HK-2 (cell line): ENCODE measurements at regions not wholly inside any gene's neighbourhood (a gene's known extent, or its start where the extent isn't known, plus 50 kb on each side); places are given as distances from the start of the nearest gene placed in this dataset.

Experiments used
- DNase-seq: peaks from one replicate; pipeline ENCODE4 v3.0.0-alpha.2; 2018; ENCODE audit not compliant: unreplicated experiment

GRCh38 chr12:17540921-17541320 lies 549.1 kb downstream of the RERGL start:
- no peak for DNase-seq

- DNase-seq, result no peak
Measured at GRCh38 chr12:17528394-17528793, 561.6 kb downstream of the RERGL start.

GRCh38 chr12:17527021-17527420 lies 563.0 kb downstream of the RERGL start:
- DNase-seq, result no peak

GRCh38 chr12:17511369-17511768 lies 578.6 kb downstream of the RERGL start:
- DNase-seq, result no peak

- no peak for DNase-seq
Measured at GRCh38 chr12:17507336-17507735, 582.7 kb downstream of the RERGL start.

- DNase-seq, result no peak
Measured at GRCh38 chr12:17503742-17504141, 586.3 kb downstream of the RERGL start.

GRCh38 chr12:17489452-17489851 lies 600.5 kb downstream of the RERGL start:
- no peak for DNase-seq

GRCh38 chr12:17478908-17479673 lies 610.9 kb downstream of the RERGL start:
- no peak for DNase-seq

GRCh38 chr12:17470460-17470859 lies 619.5 kb downstream of the RERGL start:
- no peak for DNase-seq

GRCh38 chr12:17459214-17459613 lies 630.8 kb downstream of the RERGL start:
- no peak for DNase-seq

GRCh38 chr12:17456486-17456885 lies 633.5 kb downstream of the RERGL start:
- no peak for DNase-seq

GRCh38 chr12:17438141-17438540 lies 651.9 kb downstream of the RERGL start:
- DNase-seq, result no peak

GRCh38 chr12:17416748-17417147 lies 673.2 kb downstream of the RERGL start:
- no peak for DNase-seq

GRCh38 chr12:17414596-17414995 lies 675.4 kb downstream of the RERGL start:
- DNase-seq, result no peak

- no peak for DNase-seq
Measured at GRCh38 chr12:17411662-17412061, 678.3 kb downstream of the RERGL start.

- DNase-seq, result no peak
Measured at GRCh38 chr12:17388679-17389078, 701.3 kb downstream of the RERGL start.

- DNase-seq, result no peak
Measured at GRCh38 chr12:17383321-17383720, 706.7 kb downstream of the RERGL start.

GRCh38 chr12:17381211-17381610 lies 708.8 kb downstream of the RERGL start:
- no peak for DNase-seq

- DNase-seq, result no peak
Measured at GRCh38 chr12:17372508-17372907, 717.5 kb downstream of the RERGL start.

GRCh38 chr12:17371491-17372215 lies 718.3 kb downstream of the RERGL start:
- DNase-seq, result no peak

- no peak for DNase-seq
Measured at GRCh38 chr12:17370621-17371020, 719.4 kb downstream of the RERGL start.

GRCh38 chr12:17369556-17369955 lies 720.4 kb downstream of the RERGL start:
- no peak for DNase-seq

- DNase-seq, result no peak
Measured at GRCh38 chr12:17361224-17361623, 728.8 kb downstream of the RERGL start.
